Stimulated activated CD8-positive, alpha-beta memory T cell treated with anti-CD3 and anti-CD28 coated beads, Interleukin-7, amount 100 ng/mL, for 24 hours (primary cell): ENCODE measurements at regions not wholly inside any gene's neighbourhood (a gene's known extent, or its start where the extent isn't known, plus 50 kb on each side); places are given as distances from the start of the nearest gene placed in this dataset.

Experiments
- DNase-seq: peaks from one replicate; pipeline ENCODE4 v3.0.0-alpha.2; 2020; ENCODE audit warnings: low read depth

GRCh38 chr11:80435345-80435744 lies 994.5 kb upstream of the TENM4 start:
- DNase-seq, result no peak

GRCh38 chr11:80432057-80432456 lies 991.2 kb upstream of the TENM4 start:
- no peak for DNase-seq

- DNase-seq, result no peak
Measured at GRCh38 chr11:80424012-80424695, 983.3 kb upstream of the TENM4 start.

- DNase-seq, result no peak
Measured at GRCh38 chr11:80420374-80420773, 979.5 kb upstream of the TENM4 start.

- DNase-seq, result no peak
Measured at GRCh38 chr11:80417681-80418080, 976.9 kb upstream of the TENM4 start.

- DNase-seq, result no peak
Measured at GRCh38 chr11:80415580-80415979, 974.8 kb upstream of the TENM4 start.

GRCh38 chr11:80414181-80415165 lies 973.6 kb upstream of the TENM4 start:
- DNase-seq, result no peak

GRCh38 chr11:80412604-80413003 lies 971.8 kb upstream of the TENM4 start:
- no peak for DNase-seq

- no peak for DNase-seq
Measured at GRCh38 chr11:80393210-80393609, 952.4 kb upstream of the TENM4 start.

GRCh38 chr11:80390505-80390904 lies 949.7 kb upstream of the TENM4 start:
- no peak for DNase-seq

GRCh38 chr11:80388536-80388935 lies 947.7 kb upstream of the TENM4 start:
- no peak for DNase-seq

- DNase-seq, result no peak
Measured at GRCh38 chr11:80388130-80388529, 947.3 kb upstream of the TENM4 start.

- no peak for DNase-seq
Measured at GRCh38 chr11:80383655-80384054, 942.8 kb upstream of the TENM4 start.

GRCh38 chr11:80379620-80380278 lies 938.9 kb upstream of the TENM4 start:
- DNase-seq, result no peak

GRCh38 chr11:80371931-80372330 lies 931.1 kb upstream of the TENM4 start:
- DNase-seq, result no peak

- no peak for DNase-seq
Measured at GRCh38 chr11:80365980-80366379, 925.1 kb upstream of the TENM4 start.

- no peak for DNase-seq
Measured at GRCh38 chr11:80365076-80365725, 924.4 kb upstream of the TENM4 start.

GRCh38 chr11:80362563-80363340 lies 921.9 kb upstream of the TENM4 start:
- no peak for DNase-seq

- no peak for DNase-seq
Measured at GRCh38 chr11:80355251-80355650, 914.4 kb upstream of the TENM4 start.

- no peak for DNase-seq
Measured at GRCh38 chr11:80350541-80350940, 909.7 kb upstream of the TENM4 start.

- DNase-seq, result no peak
Measured at GRCh38 chr11:80349997-80350396, 909.2 kb upstream of the TENM4 start.
